PC-9 (cell line): ENCODE measurements at regions not wholly inside any gene's neighbourhood (a gene's known extent, or its start where the extent isn't known, plus 50 kb on each side); places are given as distances from the start of the nearest gene placed in this dataset.

Experiments
- BruUV-seq: library from RNA; stranded (reverse); fragments of 400-500 nt; replicated peaks from 2 replicates; lab custom pipeline; 2021; lab: Mats Ljungman, UMichigan
- CTCF ChIA-PET: fragments of 300-600 bp; sonication (Branson Sonifier 250); formaldehyde crosslinking; loops from one replicate; lab custom pipeline; 2022; ENCODE audit warnings: antibody characterized with exemption; lab: Charles Lee
- POLR2A ChIA-PET: fragments of 300-600 bp; sonication (Branson Sonifier 250); formaldehyde crosslinking; loops from one replicate; lab custom pipeline; 2022; ENCODE audit warnings: antibody characterized with exemption; ENCODE audit not compliant: unreplicated experiment; lab: Charles Lee
- DNase-seq, 2 experiments: peaks; one replicate each; pipeline versions ENCODE4 v3.0.0 to v3.0.0-alpha.2; 2015 to 2022; ENCODE audit warnings: mixed read lengths in 1 of 2
- H2AFZ ChIP-seq: fragments of 200-600 bp; sonication (generic); 2 replicates; pipeline ENCODE4 v1.8.1; 2017; ENCODE audit warnings: antibody characterized with exemption
- H3F3A ChIP-seq: fragments of 200-600 bp; sonication (generic); 2 replicates; pipeline ENCODE4 v1.8.1; 2017; ENCODE audit warnings: antibody characterized with exemption, mild to moderate bottlenecking, low read depth; ENCODE audit not compliant: insufficient read depth
- H3K27ac ChIP-seq: fragments of 200-600 bp; sonication (generic); 2 replicates; pipeline ENCODE4 v1.6.1; 2016; ENCODE audit warnings: mixed run types
- H3K27me3 ChIP-seq: fragments of 200-600 bp; sonication (generic); 2 replicates; pipeline ENCODE4 v1.6.1; 2016; ENCODE audit warnings: low read depth, mixed run types; ENCODE audit not compliant: insufficient read depth
- H3K36me3 ChIP-seq: fragments of 200-600 bp; sonication (generic); 2 replicates; pipeline ENCODE4 v1.6.1; 2016; ENCODE audit warnings: low read depth, mixed run types
- H3K4me1 ChIP-seq: fragments of 200-600 bp; sonication (generic); replicated peaks from 2 replicates; pipeline ENCODE4 v1.6.1; 2016; ENCODE audit warnings: mixed run types; ENCODE audit not compliant: insufficient read depth
- H3K4me2 ChIP-seq: fragments of 200-600 bp; sonication (generic); 2 replicates; pipeline ENCODE4 v1.6.1; 2017; ENCODE audit warnings: mixed run types
- H3K4me3 ChIP-seq: fragments of 200-600 bp; sonication (generic); 2 replicates; pipeline ENCODE4 v1.6.1; 2016; ENCODE audit warnings: mixed run types
- H3K79me2 ChIP-seq: fragments of 200-600 bp; sonication (generic); 2 replicates; pipeline ENCODE4 v1.6.1; 2017; ENCODE audit warnings: low read depth, mixed run types
- H3K9me2 ChIP-seq: fragments of 200-600 bp; sonication (generic); 2 replicates; pipeline ENCODE4 v1.8.1; 2017; ENCODE audit warnings: mild to moderate bottlenecking; ENCODE audit not compliant: insufficient read depth
- H3K9me3 ChIP-seq: fragments of 200-600 bp; sonication (generic); 2 replicates; pipeline ENCODE4 v1.8.1; 2016; ENCODE audit warnings: low read depth; ENCODE audit not compliant: insufficient read depth
- H4K20me1 ChIP-seq: fragments of 200-600 bp; sonication (generic); 2 replicates; pipeline ENCODE4 v1.8.1; 2017; ENCODE audit not compliant: insufficient read depth
- CTCF ChIP-seq: fragments of 200-600 bp; sonication (generic); conservative IDR thresholded peaks from 2 replicates; pipeline ENCODE4 v1.6.1; 2017; ENCODE audit warnings: mixed run types, antibody characterized with exemption, mild to moderate bottlenecking, moderate library complexity
- EZH2 ChIP-seq: fragments of 200-600 bp; sonication (generic); IDR thresholded peaks from 2 replicates; pipeline ENCODE4 v1.8.0; 2017; ENCODE audit warnings: antibody characterized with exemption, low read depth
- intact Hi-C: fragments of 100-400 bp; cut with micrococcal nuclease; formaldehyde crosslinking; loops from one replicate; pipeline ENCODE4 v1.10.0; 2022; ENCODE audit not compliant: unreplicated experiment

- Histone ChIP-seq H3K4me3 (no peak overlapping the region), H3K4me2 (no peak overlapping the region), H3K27me3 (no peaks in the 10 kb centered on the region), H3K36me3 (no peaks in the 10 kb centered on the region), H3K9me2 (no peaks in the 10 kb centered on the region), H3F3A (no peaks in the 10 kb centered on the region), H3K27ac (no peak overlapping the region), H3K4me1 (no peaks in the 10 kb centered on the region), H2AFZ (no peak overlapping the region), H3K9me3 (no peaks in the 10 kb centered on the region), H4K20me1 (no peaks in the 10 kb centered on the region), H3K79me2 (no peaks in the 10 kb centered on the region)
- intact Hi-C loops: no loop called here
- TF ChIP-seq EZH2 (no peak), CTCF (no peak)
- DNase-seq: no peak
- POLR2A ChIA-PET: no interaction called here
- BruUV-seq: no TSS peak
- CTCF ChIA-PET: no interaction called here
Observed at GRCh38 chr9:106146886-106147285, 452.5 kb downstream of the TMEM38B start.

DNA sequence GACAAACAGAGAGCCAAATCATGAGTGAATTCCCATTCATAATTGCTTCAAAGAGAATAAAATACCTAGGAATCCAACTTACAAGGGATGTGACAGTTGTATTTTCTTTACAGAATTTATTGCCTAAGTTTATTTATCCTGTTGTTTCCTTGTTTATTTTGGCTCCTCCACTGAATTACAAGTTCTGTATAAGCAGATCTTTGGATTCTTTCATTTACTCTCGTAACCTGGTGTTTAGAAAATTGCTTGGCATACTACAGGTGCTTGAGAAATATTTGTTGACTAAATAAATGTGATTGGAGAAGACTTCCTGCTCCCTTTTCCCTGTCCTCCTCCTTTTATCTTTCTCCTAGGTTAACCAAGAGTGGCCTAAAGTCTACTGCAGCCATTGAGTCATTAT is 455.6 kb downstream of the TMEM38B start:
- intact Hi-C loops: no loop called here
- Histone ChIP-seq H4K20me1 (no peaks in the 10 kb centered on the region), H3K4me3 (no peak overlapping the region), H3K27ac (no peak overlapping the region), H2AFZ (no peak overlapping the region), H3K9me2 (no peaks in the 10 kb centered on the region), H3K9me3 (no peaks in the 10 kb centered on the region), H3K4me2 (no peak overlapping the region), H3K79me2 (no peaks in the 10 kb centered on the region), H3K36me3 (no peaks in the 10 kb centered on the region), H3F3A (no peaks in the 10 kb centered on the region), H3K27me3 (no peaks in the 10 kb centered on the region), H3K4me1 (no peaks in the 10 kb centered on the region)
- no TSS peak for BruUV-seq
- TF ChIP-seq EZH2: no peak
- no peak for TF ChIP-seq CTCF
- ChIA-PET CTCF (no interaction called here), POLR2A (no interaction called here)
- DNase-seq: no peak

DNA sequence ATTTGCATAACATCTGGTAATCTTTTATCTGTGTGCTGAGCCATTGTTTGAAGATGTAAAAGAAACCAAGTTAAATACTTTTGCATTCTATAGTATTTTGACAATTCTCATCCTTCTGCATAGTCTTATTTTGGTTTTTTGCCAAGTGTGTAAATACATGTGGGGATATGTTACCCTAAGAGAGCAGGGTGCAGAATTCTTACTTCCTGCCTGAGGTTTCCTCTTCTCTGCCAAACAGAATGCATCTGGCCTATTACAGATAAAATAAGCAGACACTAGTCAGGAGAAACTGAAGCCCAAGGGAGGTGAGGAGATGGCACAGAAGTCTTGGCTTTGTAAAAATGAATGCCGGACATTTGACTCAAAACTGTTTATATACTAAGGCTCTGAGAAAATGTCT is 462.1 kb downstream of the TMEM38B start:
- no TSS peak for BruUV-seq

More for the DNA sequence above, 462.1 kb downstream of the TMEM38B start:
- no peak overlapping the region for H2AFZ ChIP-seq
- H3K9me3 ChIP-seq: no peaks in the 10 kb centered on the region
- ChIA-PET POLR2A (no interaction called here), CTCF (no interaction called here)
- no peaks in the 10 kb centered on the region for H3K36me3 ChIP-seq
- intact Hi-C loops: no loop called here
- H3K4me2 ChIP-seq: no peak overlapping the region
- H3K4me1 ChIP-seq: no peaks in the 10 kb centered on the region
- no peak overlapping the region for H3K27ac ChIP-seq
- TF ChIP-seq CTCF (no peak), EZH2 (no peak)
- H3K9me2 ChIP-seq: no peaks in the 10 kb centered on the region
- H3F3A ChIP-seq: no peaks in the 10 kb centered on the region
- H3K27me3 ChIP-seq: no peaks in the 10 kb centered on the region
- H3K4me3 ChIP-seq: no peak overlapping the region
- no peaks in the 10 kb centered on the region for H3K79me2 ChIP-seq
- DNase-seq: no peak
- H4K20me1 ChIP-seq: no peaks in the 10 kb centered on the region
